K562 (cell line): ENCODE measurements at regions not wholly inside any gene's neighbourhood (a gene's known extent, or its start where the extent isn't known, plus 50 kb on each side); places are given as distances from the start of the nearest gene placed in this dataset.

Experiments used
- ATAC-seq: fragments of 200-7000 bp; cut with Tn5 transposase; 3 replicates; pipeline ENCODE4 v1.9.1; 2020; ENCODE audit warnings: moderate library complexity
- BruUV-seq: library from RNA; stranded (reverse); fragments of 400-500 nt; replicated peaks from 2 replicates; lab custom pipeline; 2021; lab: Mats Ljungman, UMichigan
- CTCF ChIA-PET: fragments of 300-600 bp; formaldehyde crosslinking; extraction: SDS; loops from one replicate; lab custom pipeline; 2021; ENCODE audit warnings: low intra/inter-chr PET ratio; lab: Yijun Ruan, JAX
- POLR2A ChIA-PET: fragments of 300-600, 350-650 bp; sonication (Branson Sonifier 250); formaldehyde crosslinking; extraction: SDS; loops from one replicate; lab custom pipeline; 2021; ENCODE audit warnings: antibody characterized with exemption, inconsistent platforms; lab: Yijun Ruan, JAX
- DNase-seq, 4 experiments: peaks; one replicate each; pipeline versions ENCODE4 v3.0.0 to v3.0.0-alpha.2; 2011 to 2018; ENCODE audit warnings: low spot score in 3 of 4, mixed read lengths in 3 of 4; ENCODE audit errors: extremely low read depth in 1 of 4
- FAIRE-seq: peaks from 2 replicates; lab custom pipeline; 2011; peaks lifted over from hg19 to GRCh38; lab: Jason Lieb, UNC
- H2AFZ ChIP-seq: 2 replicates; pipeline ENCODE4 v1.6.0; 2011; ENCODE audit warnings: low read depth, low read length, control low read depth, inconsistent platforms
- H3K27ac ChIP-seq: fragments of 200-600 bp; 3 replicates; pipeline ENCODE4 v1.8.0; 2011; ENCODE audit warnings: low read depth, mild to moderate bottlenecking, control low read depth, inconsistent platforms, low read length, moderate library complexity, mixed read lengths; ENCODE audit errors: extremely low read depth
- H3K27me3 ChIP-seq, 2 experiments: fragments of 300-600 bp in 1 of 2; 2 replicates in 1 of 2; 3 replicates in 1 of 2; pipeline versions ENCODE4 v1.6.0 to v1.8.0; 2011; ENCODE audit warnings: inconsistent platforms in 2 of 2, low read length in 2 of 2, mild to moderate bottlenecking in 1 of 2, mixed read lengths in 1 of 2, moderate library complexity in 1 of 2; ENCODE audit not compliant: control insufficient read depth in 2 of 2, insufficient read depth in 2 of 2
- H3K36me3 ChIP-seq: fragments of 300-600 bp; 3 replicates; pipeline ENCODE4 v1.8.0; 2011; ENCODE audit warnings: mild to moderate bottlenecking, low read length, inconsistent platforms; ENCODE audit not compliant: control insufficient read depth, insufficient read depth
- H3K4me1 ChIP-seq, 2 experiments: fragments of 200-600 bp in 1 of 2; replicated peaks in 1 of 2; 2 replicates in 1 of 2; 3 replicates in 1 of 2; pipeline versions ENCODE4 v1.5.1 to v1.8.0; 2011; ENCODE audit warnings: inconsistent platforms in 2 of 2, low read length in 2 of 2, mild to moderate bottlenecking in 1 of 2, mixed read lengths in 1 of 2, moderate library complexity in 1 of 2; ENCODE audit not compliant: control insufficient read depth in 2 of 2, insufficient read depth in 2 of 2
- H3K4me2 ChIP-seq: 2 replicates; pipeline ENCODE4 v1.6.1; 2011; ENCODE audit warnings: low read length, control low read depth, inconsistent platforms, mixed read lengths; ENCODE audit not compliant: insufficient read depth
- H3K4me3 ChIP-seq: fragments of 200-600 bp; sonication (generic), shearing (Covaris generic); 2 replicates; pipeline ENCODE4 v1.5.1; 2016; ENCODE audit warnings: control low read depth, inconsistent platforms
- H3K79me2 ChIP-seq: fragments of 200-600 bp; 3 replicates; pipeline ENCODE4 v1.8.0; 2011; ENCODE audit warnings: low read length, inconsistent platforms; ENCODE audit not compliant: control insufficient read depth, insufficient read depth
- H3K9ac ChIP-seq, 2 experiments: 2 replicates each; pipeline versions ENCODE4 v1.6.0 to v1.6.1; 2011; ENCODE audit warnings: low read depth in 2 of 2, low read length in 2 of 2, control low read depth in 1 of 2, inconsistent platforms in 1 of 2, mild to moderate bottlenecking in 1 of 2, mixed read lengths in 1 of 2; ENCODE audit not compliant: insufficient read depth in 1 of 2
- H3K9me1 ChIP-seq: one replicate; pipeline ENCODE4 v1.6.0; 2011; ENCODE audit warnings: inconsistent platforms, mild to moderate bottlenecking, low read length, moderate library complexity; ENCODE audit not compliant: control insufficient read depth, insufficient read depth
- H3K9me3 ChIP-seq: replicated peaks from 2 replicates; pipeline ENCODE4 v1.5.1; 2011; ENCODE audit warnings: low read depth, low read length, inconsistent platforms; ENCODE audit not compliant: control insufficient read depth, insufficient read depth
- H4K20me1 ChIP-seq: replicated peaks from 2 replicates; pipeline ENCODE4 v1.6.1; 2011; ENCODE audit warnings: low read length, inconsistent platforms, mixed read lengths; ENCODE audit not compliant: control insufficient read depth, insufficient read depth
- ATF7 ChIP-seq: fragments of 450-650 bp; IDR thresholded peaks from 2 replicates; pipeline ENCODE4 v1.7.1; 2014; ENCODE audit warnings: mild to moderate bottlenecking, moderate library complexity
- BRD9 ChIP-seq: fragments of 450-650 bp; IDR thresholded peaks from 2 replicates; pipeline ENCODE4 v1.6.1; 2018; ENCODE audit warnings: low read depth; ENCODE audit not compliant: partially characterized antibody
- CTBP1 ChIP-seq: fragments of 450-650 bp; IDR thresholded peaks from 2 replicates; pipeline ENCODE4 v1.6.1; 2016; ENCODE audit warnings: borderline replicate concordance
- MTA1 ChIP-seq: fragments of 450-650 bp; IDR thresholded peaks from 2 replicates; pipeline ENCODE4 v1.6.1; 2017; ENCODE audit warnings: borderline replicate concordance
- NFYB ChIP-seq: IDR thresholded peaks from 2 replicates; pipeline ENCODE4 v1.6.1; 2011; ENCODE audit warnings: mild to moderate bottlenecking, moderate library complexity; ENCODE audit not compliant: insufficient read length; ENCODE audit errors: extremely low read depth
- NUFIP1 ChIP-seq: fragments of 450-650 bp; IDR thresholded peaks from 2 replicates; pipeline ENCODE4 v1.6.1; 2018; ENCODE audit not compliant: partially characterized antibody
- RFX5 ChIP-seq: IDR thresholded peaks from 2 replicates; pipeline ENCODE4 v1.6.1; 2011; ENCODE audit warnings: low read depth, mild to moderate bottlenecking, improper control_type of control experiment, low read length
- ZNF764 ChIP-seq: fragments of 250-450 bp; sonication (Bioruptor Pico); IDR thresholded peaks from 2 replicates; pipeline ENCODE4 v1.4.0; 2020; ENCODE audit warnings: low read depth, mild to moderate bottlenecking, moderate library complexity
- ZZZ3 ChIP-seq: fragments of 450-650 bp; IDR thresholded peaks from 2 replicates; pipeline ENCODE4 v1.6.1; 2016; ENCODE audit warnings: antibody characterized with exemption, mild to moderate bottlenecking, moderate library complexity
- WGBS: fragments of 100-300 bp; shearing (Covaris generic); methylation state at CpG from one replicate; pipeline ENCODE4 v1.1.6; 2016; ENCODE audit warnings: low coverage, mixed read lengths; ENCODE audit not compliant: insufficient coverage; ENCODE audit errors: missing lambda C conversion rate; 5-methylcytosine and 5-hydroxymethylcytosine counted together
- in situ Hi-C: fragments of 300-500 bp; cut with MboI; formaldehyde crosslinking; loops from 4 replicates; pipeline ENCODE4 v1.15.0; 2018; ENCODE audit warnings: inconsistent platforms, mixed read lengths
- intact Hi-C: fragments of 100-400 bp; cut with micrococcal nuclease; formaldehyde crosslinking; loops from 2 replicates; pipeline ENCODE4 v1.14.2; 2022
- TF ChIP-seq, protein P1 (sequence below): fragments of 450-650 bp; IDR thresholded peaks from 2 replicates; pipeline ENCODE4 v1.6.1; 2016; ENCODE audit warnings: mild to moderate bottlenecking
- TF ChIP-seq, protein P2 (sequence below): fragments of 250-450 bp; sonication (Bioruptor Pico); IDR thresholded peaks from 2 replicates; pipeline ENCODE4 v1.4.0; 2020; ENCODE audit warnings: mild to moderate bottlenecking, moderate library complexity, borderline replicate concordance
- TF ChIP-seq, protein P3 (sequence below): fragments of 250-450 bp; sonication (Bioruptor Pico); IDR thresholded peaks from 2 replicates; pipeline ENCODE4 v1.8.0; 2021; ENCODE audit warnings: mild to moderate bottlenecking, moderate library complexity
- TF ChIP-seq, protein P4 (sequence below): fragments of 250-450 bp; sonication (Bioruptor Pico); IDR thresholded peaks from 2 replicates; pipeline ENCODE4 v1.8.0; 2021; ENCODE audit warnings: moderate library complexity, mild to moderate bottlenecking, inconsistent platforms
- TF ChIP-seq, protein P5 (sequence below): fragments of 450-650 bp; IDR thresholded peaks from one replicate; pipeline ENCODE4 v1.6.1; 2018; ENCODE audit warnings: mild to moderate bottlenecking, moderate library complexity; ENCODE audit not compliant: partially characterized antibody

DNA sequence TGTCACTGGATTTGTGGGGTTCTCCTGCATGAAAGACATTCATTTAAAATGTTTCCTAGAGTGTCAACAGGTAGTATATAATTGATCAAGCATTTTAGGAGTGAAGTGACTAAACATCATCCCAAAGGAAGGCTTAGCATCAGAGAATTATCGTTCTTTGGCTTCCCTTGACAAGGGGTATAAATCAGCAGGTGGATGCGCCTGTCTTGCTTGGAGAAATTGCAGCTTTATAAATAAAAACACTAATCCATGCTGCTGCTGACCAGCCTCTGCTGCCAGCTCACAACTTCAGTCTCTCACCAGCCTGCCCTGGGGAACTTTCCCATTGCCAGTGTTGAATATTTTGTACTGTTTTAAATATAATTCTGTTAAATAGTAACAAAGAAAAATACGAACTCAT lies 1184.7 kb upstream of the TENM4 start:
- Histone ChIP-seq H3K4me1 (no peaks in the 10 kb centered on the region), H3K9me1 (no peaks in the 10 kb centered on the region), H3K36me3 (no peaks in the 10 kb centered on the region), H3K4me3 (no peak overlapping the region), H2AFZ (no peak overlapping the region), H4K20me1 (no peaks in the 10 kb centered on the region), H3K9me3 (no peaks in the 10 kb centered on the region), H3K4me2 (no peak overlapping the region), H3K27me3 (no peaks in the 10 kb centered on the region), H3K27ac (no peak overlapping the region), H3K9ac (no peak overlapping the region), H3K79me2 (no peaks in the 10 kb centered on the region)
- no peak for FAIRE-seq
- WGBS, result 0% methylated on average over 3 of the region's 3 CpGs
- intact Hi-C loops (no loop called here), in situ Hi-C loops (no loop called here)
- ChIA-PET CTCF (no interaction called here), POLR2A (no interaction called here)
- no peak for DNase-seq
- BruUV-seq, result no TSS peak
- no peak for ATAC-seq
- no peak for TF ChIP-seq CTBP1
- TF ChIP-seq, protein P1, sequence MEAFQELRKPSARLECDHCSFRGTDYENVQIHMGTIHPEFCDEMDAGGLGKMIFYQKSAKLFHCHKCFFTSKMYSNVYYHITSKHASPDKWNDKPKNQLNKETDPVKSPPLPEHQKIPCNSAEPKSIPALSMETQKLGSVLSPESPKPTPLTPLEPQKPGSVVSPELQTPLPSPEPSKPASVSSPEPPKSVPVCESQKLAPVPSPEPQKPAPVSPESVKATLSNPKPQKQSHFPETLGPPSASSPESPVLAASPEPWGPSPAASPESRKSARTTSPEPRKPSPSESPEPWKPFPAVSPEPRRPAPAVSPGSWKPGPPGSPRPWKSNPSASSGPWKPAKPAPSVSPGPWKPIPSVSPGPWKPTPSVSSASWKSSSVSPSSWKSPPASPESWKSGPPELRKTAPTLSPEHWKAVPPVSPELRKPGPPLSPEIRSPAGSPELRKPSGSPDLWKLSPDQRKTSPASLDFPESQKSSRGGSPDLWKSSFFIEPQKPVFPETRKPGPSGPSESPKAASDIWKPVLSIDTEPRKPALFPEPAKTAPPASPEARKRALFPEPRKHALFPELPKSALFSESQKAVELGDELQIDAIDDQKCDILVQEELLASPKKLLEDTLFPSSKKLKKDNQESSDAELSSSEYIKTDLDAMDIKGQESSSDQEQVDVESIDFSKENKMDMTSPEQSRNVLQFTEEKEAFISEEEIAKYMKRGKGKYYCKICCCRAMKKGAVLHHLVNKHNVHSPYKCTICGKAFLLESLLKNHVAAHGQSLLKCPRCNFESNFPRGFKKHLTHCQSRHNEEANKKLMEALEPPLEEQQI, result no peak
- TF ChIP-seq ZZZ3, result no peak
- TF ChIP-seq, protein P2, sequence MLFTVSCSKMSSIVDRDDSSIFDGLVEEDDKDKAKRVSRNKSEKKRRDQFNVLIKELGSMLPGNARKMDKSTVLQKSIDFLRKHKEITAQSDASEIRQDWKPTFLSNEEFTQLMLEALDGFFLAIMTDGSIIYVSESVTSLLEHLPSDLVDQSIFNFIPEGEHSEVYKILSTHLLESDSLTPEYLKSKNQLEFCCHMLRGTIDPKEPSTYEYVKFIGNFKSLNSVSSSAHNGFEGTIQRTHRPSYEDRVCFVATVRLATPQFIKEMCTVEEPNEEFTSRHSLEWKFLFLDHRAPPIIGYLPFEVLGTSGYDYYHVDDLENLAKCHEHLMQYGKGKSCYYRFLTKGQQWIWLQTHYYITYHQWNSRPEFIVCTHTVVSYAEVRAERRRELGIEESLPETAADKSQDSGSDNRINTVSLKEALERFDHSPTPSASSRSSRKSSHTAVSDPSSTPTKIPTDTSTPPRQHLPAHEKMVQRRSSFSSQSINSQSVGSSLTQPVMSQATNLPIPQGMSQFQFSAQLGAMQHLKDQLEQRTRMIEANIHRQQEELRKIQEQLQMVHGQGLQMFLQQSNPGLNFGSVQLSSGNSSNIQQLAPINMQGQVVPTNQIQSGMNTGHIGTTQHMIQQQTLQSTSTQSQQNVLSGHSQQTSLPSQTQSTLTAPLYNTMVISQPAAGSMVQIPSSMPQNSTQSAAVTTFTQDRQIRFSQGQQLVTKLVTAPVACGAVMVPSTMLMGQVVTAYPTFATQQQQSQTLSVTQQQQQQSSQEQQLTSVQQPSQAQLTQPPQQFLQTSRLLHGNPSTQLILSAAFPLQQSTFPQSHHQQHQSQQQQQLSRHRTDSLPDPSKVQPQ (CRISPR knock-in tag), result no peak
- no peak for TF ChIP-seq MTA1
- TF ChIP-seq BRD9, result no peak
- TF ChIP-seq, protein P3, sequence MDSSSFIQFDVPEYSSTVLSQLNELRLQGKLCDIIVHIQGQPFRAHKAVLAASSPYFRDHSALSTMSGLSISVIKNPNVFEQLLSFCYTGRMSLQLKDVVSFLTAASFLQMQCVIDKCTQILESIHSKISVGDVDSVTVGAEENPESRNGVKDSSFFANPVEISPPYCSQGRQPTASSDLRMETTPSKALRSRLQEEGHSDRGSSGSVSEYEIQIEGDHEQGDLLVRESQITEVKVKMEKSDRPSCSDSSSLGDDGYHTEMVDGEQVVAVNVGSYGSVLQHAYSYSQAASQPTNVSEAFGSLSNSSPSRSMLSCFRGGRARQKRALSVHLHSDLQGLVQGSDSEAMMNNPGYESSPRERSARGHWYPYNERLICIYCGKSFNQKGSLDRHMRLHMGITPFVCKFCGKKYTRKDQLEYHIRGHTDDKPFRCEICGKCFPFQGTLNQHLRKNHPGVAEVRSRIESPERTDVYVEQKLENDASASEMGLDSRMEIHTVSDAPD, result no peak
- no peak for TF ChIP-seq NFYB
- TF ChIP-seq NUFIP1, result no peak
- TF ChIP-seq RFX5, result no peak
- TF ChIP-seq ATF7, result no peak
- no peak for TF ChIP-seq ZNF764 (CRISPR knock-in tag)
- TF ChIP-seq, protein P4, sequence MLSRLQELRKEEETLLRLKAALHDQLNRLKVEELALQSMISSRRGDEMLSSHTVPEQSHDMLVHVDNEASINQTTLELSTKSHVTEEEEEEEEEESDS (CRISPR knock-in tag), result no peak
- TF ChIP-seq, protein P5, sequence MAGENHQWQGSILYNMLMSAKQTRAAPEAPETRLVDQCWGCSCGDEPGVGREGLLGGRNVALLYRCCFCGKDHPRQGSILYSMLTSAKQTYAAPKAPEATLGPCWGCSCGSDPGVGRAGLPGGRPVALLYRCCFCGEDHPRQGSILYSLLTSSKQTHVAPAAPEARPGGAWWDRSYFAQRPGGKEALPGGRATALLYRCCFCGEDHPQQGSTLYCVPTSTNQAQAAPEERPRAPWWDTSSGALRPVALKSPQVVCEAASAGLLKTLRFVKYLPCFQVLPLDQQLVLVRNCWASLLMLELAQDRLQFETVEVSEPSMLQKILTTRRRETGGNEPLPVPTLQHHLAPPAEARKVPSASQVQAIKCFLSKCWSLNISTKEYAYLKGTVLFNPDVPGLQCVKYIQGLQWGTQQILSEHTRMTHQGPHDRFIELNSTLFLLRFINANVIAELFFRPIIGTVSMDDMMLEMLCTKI, result no peak
